ENCODE measurements at regions not wholly inside any gene's neighbourhood (a gene's known extent, or its start where the extent isn't known, plus 50 kb on each side); places are given as distances from the start of the nearest gene placed in this dataset.

DNA sequence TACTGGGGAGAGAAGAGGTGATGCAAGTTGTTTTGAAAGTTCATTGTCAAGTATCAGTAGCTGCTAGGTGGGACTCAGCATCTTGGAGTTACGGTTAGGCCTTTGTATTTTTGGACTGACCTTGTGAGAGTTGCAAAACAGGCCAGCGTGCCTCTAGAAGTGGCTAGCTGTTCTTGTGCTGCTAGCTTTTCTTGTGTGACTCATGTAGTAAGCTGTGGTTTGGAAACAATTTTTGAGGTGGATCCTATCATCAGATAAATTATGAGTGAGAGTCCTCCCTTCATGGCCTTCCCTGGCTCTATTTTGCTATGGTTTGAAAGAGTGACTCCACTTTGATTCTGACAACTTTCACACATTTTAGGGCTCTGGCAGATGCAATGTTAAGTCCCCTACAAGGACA lies 409.2 kb upstream of the HS6ST1 start:
- Histone ChIP-seq H3K9me3 (no peaks in the 10 kb centered on the region), H3K36me3 (no peaks in the 10 kb centered on the region), H3K27me3 (no peaks in the 10 kb centered on the region), H3K4me3 (no peak overlapping the region), H3K27ac (no peak overlapping the region), H3K4me1 (no peaks in the 10 kb centered on the region)
- no peak for DNase-seq
- 29% methylated on average over 1 of the region's 2 CpGs for WGBS (ENCODE audit: insufficient coverage, low coverage, low lambda C conversion rate, missing lambda C conversion rate)
- peak in 1 of 4 donors; percentile 29 for ATAC-seq
- intact Hi-C loops (cut with DNase I): no loop called here
- no peak for TF ChIP-seq POLR2A (IDR thresholded peaks at IDR 0.05)
- TF ChIP-seq CTCF (IDR thresholded peaks at IDR 0.05): no peak

DNA sequence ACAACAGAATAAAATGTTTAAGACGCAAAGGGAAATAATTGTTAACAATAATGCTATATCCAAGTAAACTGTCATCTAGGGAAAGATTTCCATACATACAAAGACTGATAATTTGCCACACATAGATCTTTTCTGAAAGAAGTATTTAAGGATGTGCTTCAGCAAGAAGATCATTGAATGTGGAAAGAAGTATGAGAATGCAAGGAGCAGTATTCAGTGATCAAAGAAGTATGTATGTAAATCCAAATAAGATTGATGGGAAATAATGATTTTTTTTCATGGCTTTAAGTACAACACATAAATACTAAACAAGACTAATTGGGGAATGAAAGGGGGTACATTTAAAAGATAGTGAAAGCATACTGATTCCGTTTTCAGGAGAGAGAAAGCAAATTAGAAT lies 410.4 kb upstream of the HS6ST1 start:
- H3K27me3 ChIP-seq: no peaks in the 10 kb centered on the region
- no peak overlapping the region for H3K4me3 ChIP-seq
- TF ChIP-seq CTCF (IDR thresholded peaks at IDR 0.05) (no peak), POLR2A (IDR thresholded peaks at IDR 0.05) (no peak)
- no peak for ATAC-seq
- intact Hi-C loops (cut with DNase I): no loop called here
- H3K9me3 ChIP-seq: no peaks in the 10 kb centered on the region
- no peak overlapping the region for H3K27ac ChIP-seq
- H3K36me3 ChIP-seq: no peaks in the 10 kb centered on the region
- H3K4me1 ChIP-seq: peaks cover 0 to 6% (median 0%) of the 10 kb centered on the region in 4 donors
- WGBS (ENCODE audit: insufficient coverage, low coverage, low lambda C conversion rate, missing lambda C conversion rate): 87% methylated on average over 2 of the region's 2 CpGs
- DNase-seq: no peak

DNA sequence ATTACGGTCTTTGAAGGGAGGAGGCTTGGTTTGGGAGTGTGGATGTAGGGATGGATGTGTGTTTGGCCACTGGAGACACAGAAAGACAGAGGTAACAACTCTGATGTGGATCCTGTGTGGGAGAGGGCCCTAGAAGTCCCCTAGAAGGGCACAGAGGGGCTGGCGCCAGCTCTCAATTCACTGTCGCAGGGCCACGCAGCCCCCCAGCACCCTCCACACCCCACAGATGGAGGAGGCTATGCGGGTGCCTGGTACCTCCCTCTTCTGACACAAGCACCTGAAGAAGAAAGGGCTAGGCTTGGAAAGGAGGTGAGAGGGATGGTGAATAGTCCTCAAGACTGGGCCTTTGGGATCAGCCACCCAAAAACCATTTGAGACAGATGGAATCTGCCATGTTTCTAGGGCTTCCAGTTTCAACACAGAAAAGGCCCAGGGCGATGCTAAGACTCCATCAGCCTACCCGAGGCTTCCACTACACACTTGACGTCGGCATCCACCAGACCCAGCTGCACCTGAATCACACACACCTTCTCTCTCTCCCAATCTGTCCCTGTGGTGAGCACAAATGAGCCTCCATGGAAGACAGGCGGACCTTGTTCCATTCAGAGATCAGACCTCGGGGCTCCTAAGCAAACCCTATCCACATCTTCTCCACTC lies 413.5 kb upstream of the HS6ST1 start:
- no peaks in the 10 kb centered on the region for H3K9me3 ChIP-seq
- intact Hi-C loops (cut with DNase I): no loop called here

GRCh38 chr2:128732976-128733431 lies 414.3 kb upstream of the HS6ST1 start:
- WGBS (ENCODE audit: insufficient coverage, low coverage, low lambda C conversion rate, missing lambda C conversion rate): 29% methylated on average over 4 of the region's 4 CpGs
- peak in 1 of 4 donors; percentile 42 for ATAC-seq
- Histone ChIP-seq H3K9me3 (no peaks in the 10 kb centered on the region), H3K4me1 (peaks cover 0 to 13% (median 0%) of the 10 kb centered on the region in 4 donors), H3K36me3 (no peaks in the 10 kb centered on the region), H3K27ac (no peak overlapping the region), H3K4me3 (no peak overlapping the region), H3K27me3 (no peaks in the 10 kb centered on the region)
- TF ChIP-seq CTCF (IDR thresholded peaks at IDR 0.05) (no peak), POLR2A (IDR thresholded peaks at IDR 0.05) (no peak)
- no peak for DNase-seq
- intact Hi-C loops (cut with DNase I): no loop called here

More for the DNA sequence above, 413.5 kb upstream of the HS6ST1 start:
- H3K36me3 ChIP-seq: no peaks in the 10 kb centered on the region
- H3K4me1 ChIP-seq: peaks cover 0 to 13% (median 0%) of the 10 kb centered on the region in 4 donors
- no peak overlapping the region for H3K27ac ChIP-seq
- no peaks in the 10 kb centered on the region for H3K27me3 ChIP-seq
- no peak for DNase-seq
- no peak overlapping the region for H3K4me3 ChIP-seq
- TF ChIP-seq POLR2A (IDR thresholded peaks at IDR 0.05): no peak
- TF ChIP-seq CTCF (IDR thresholded peaks at IDR 0.05): no peak
- ATAC-seq: no peak
- WGBS (ENCODE audit: insufficient coverage, low coverage, low lambda C conversion rate, missing lambda C conversion rate): 92% methylated on average over 4 of the region's 11 CpGs

All from right lobe of liver (tissue), 6 donors.